ENCODE measurements at regions not wholly inside any gene's neighbourhood (a gene's known extent, or its start where the extent isn't known, plus 50 kb on each side); places are given as distances from the start of the nearest gene placed in this dataset.
"Not testable (repeated sequence)": the region's sequence is repeated elsewhere in the genome, so short reads cannot be mapped to it uniquely, and the experiment has no call there.

DNA sequence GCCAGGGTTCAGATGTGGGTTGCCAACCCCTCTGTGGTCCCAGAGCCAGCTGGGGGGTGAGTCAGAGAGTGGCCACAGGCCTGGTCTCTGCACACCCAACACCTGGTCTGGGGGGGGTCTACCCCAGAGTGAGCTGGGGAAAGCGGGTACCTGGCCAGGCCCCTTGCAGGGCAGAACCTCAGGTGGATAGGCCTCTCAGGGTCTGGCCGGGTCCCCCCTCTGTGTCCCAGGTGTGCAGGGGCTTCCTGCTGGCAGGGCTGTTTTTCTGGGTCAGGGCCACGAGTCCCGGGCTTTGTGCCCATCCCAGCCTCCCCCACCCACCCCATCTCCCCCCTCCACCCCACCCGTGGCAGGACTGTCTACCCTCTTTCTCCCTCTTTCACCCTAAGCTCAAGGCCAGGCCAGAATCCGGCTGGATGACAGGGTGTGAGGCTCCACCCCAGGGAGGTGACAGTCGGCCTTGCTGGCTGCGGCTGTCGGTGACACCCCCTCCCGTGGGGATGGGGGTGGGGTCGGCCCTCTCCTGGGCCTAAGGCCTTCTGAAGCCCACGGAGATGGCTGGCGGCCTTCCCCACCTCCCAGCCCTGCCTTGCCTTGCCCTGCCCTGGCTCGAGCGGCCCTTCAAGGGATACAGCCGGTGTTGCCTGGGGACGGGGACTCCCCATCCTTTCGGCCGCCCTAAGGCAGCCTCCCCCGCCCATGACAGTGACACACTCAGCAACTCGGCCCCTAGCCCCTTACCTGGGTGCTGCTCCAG lies 253.2 kb downstream of the ANKRD30B start:
- TF ChIP-seq, protein P1, sequence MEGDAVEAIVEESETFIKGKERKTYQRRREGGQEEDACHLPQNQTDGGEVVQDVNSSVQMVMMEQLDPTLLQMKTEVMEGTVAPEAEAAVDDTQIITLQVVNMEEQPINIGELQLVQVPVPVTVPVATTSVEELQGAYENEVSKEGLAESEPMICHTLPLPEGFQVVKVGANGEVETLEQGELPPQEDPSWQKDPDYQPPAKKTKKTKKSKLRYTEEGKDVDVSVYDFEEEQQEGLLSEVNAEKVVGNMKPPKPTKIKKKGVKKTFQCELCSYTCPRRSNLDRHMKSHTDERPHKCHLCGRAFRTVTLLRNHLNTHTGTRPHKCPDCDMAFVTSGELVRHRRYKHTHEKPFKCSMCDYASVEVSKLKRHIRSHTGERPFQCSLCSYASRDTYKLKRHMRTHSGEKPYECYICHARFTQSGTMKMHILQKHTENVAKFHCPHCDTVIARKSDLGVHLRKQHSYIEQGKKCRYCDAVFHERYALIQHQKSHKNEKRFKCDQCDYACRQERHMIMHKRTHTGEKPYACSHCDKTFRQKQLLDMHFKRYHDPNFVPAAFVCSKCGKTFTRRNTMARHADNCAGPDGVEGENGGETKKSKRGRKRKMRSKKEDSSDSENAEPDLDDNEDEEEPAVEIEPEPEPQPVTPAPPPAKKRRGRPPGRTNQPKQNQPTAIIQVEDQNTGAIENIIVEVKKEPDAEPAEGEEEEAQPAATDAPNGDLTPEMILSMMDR (IDR thresholded peaks at IDR 0.05): not testable (repeated sequence)
- not testable (repeated sequence) for TF ChIP-seq ZFX (IDR thresholded peaks at IDR 0.05; ENCODE audit: borderline replicate concordance)
